NCI-H446 (cell line): ENCODE measurements at regions not wholly inside any gene's neighbourhood (a gene's known extent, or its start where the extent isn't known, plus 50 kb on each side); places are given as distances from the start of the nearest gene placed in this dataset.
A peak's percentile ranks its signal among the peaks of the same experiment; 100 is the strongest.
"Not testable (repeated sequence)": the region's sequence is repeated elsewhere in the genome, so short reads cannot be mapped to it uniquely, and the experiment has no call there.

ENCODE experiments used
- DNase-seq, 2 experiments: peaks; one replicate each; lab custom pipeline; 2025; lab: John Stamatoyannopoulos, UW

GRCh38 chr1:89436856-89437255 lies 73.0 kb downstream of the GBP6 start:
- DNase-seq, result no peak

- DNase-seq, result not testable (repeated sequence)
Measured at GRCh38 chr1:89438301-89438700, 74.4 kb downstream of the GBP6 start.

GRCh38 chr1:89440911-89441310 lies 77.1 kb downstream of the GBP6 start:
- DNase-seq, result peak in 1 of 2 experiments; percentile 58

- DNase-seq, result no peak
Measured at GRCh38 chr1:89444791-89445190, 79.8 kb upstream of the LRRC8B start.

GRCh38 chr1:89451011-89451410 lies 73.6 kb upstream of the LRRC8B start:
- DNase-seq, result no peak

GRCh38 chr1:89453123-89453972 lies 71.3 kb upstream of the LRRC8B start:
- DNase-seq, result no peak

GRCh38 chr1:89454845-89455521 lies 69.6 kb upstream of the LRRC8B start:
- DNase-seq, result peak; percentile 50 to 77

- DNase-seq, result no peak
Measured at GRCh38 chr1:89457046-89457445, 67.6 kb upstream of the LRRC8B start.

- no peak for DNase-seq
Measured at GRCh38 chr1:89459081-89459480, 65.5 kb upstream of the LRRC8B start.

- no peak for DNase-seq
Measured at GRCh38 chr1:89460325-89460724, 64.3 kb upstream of the LRRC8B start.

GRCh38 chr1:89462250-89462649 lies 62.4 kb upstream of the LRRC8B start:
- no peak for DNase-seq

- DNase-seq, result no peak
Measured at GRCh38 chr1:89464008-89464407, 60.6 kb upstream of the LRRC8B start.

GRCh38 chr1:89465201-89465600 lies 59.4 kb upstream of the LRRC8B start:
- DNase-seq, result no peak

GRCh38 chr1:89466307-89466930 lies 58.2 kb upstream of the LRRC8B start:
- no peak for DNase-seq

- no peak for DNase-seq
Measured at GRCh38 chr1:89472253-89472652, 52.4 kb upstream of the LRRC8B start.

- DNase-seq, result no peak
Measured at GRCh38 chr1:89472886-89473417, 51.7 kb upstream of the LRRC8B start.
